Transverse colon (tissue), 4 donors: ENCODE measurements at regions not wholly inside any gene's neighbourhood (a gene's known extent, or its start where the extent isn't known, plus 50 kb on each side); places are given as distances from the start of the nearest gene placed in this dataset.

Experiments used
- POLR2A ChIP-seq: fragments of 450-650 bp; IDR thresholded peaks from one replicate; pipeline ENCODE4 v1.6.1; 2016; ENCODE audit warnings: antibody characterized with exemption, mild to moderate bottlenecking, moderate library complexity
- POLR2AphosphoS5 ChIP-seq, 3 donors: sonication (generic); formaldehyde crosslinking; IDR thresholded peaks; one replicate each; pipeline ENCODE4 v1.6.1; 2016; ENCODE audit warnings: antibody characterized with exemption in 3 of 3
- TF ChIP-seq, protein P1 (sequence below), 5 experiments: fragments of 200-600 bp in 3 of 5; fragments of 450-650 bp in 2 of 5; sonication (generic) in 3 of 5; IDR thresholded peaks; 1 replicate in 2 of 5; 2 replicates in 3 of 5; pipeline ENCODE4 v1.5.1; 2016 to 2017; ENCODE audit warnings: antibody characterized with exemption in 5 of 5, inconsistent platforms in 3 of 5, mild to moderate bottlenecking in 2 of 5, moderate library complexity in 1 of 5

DNA sequence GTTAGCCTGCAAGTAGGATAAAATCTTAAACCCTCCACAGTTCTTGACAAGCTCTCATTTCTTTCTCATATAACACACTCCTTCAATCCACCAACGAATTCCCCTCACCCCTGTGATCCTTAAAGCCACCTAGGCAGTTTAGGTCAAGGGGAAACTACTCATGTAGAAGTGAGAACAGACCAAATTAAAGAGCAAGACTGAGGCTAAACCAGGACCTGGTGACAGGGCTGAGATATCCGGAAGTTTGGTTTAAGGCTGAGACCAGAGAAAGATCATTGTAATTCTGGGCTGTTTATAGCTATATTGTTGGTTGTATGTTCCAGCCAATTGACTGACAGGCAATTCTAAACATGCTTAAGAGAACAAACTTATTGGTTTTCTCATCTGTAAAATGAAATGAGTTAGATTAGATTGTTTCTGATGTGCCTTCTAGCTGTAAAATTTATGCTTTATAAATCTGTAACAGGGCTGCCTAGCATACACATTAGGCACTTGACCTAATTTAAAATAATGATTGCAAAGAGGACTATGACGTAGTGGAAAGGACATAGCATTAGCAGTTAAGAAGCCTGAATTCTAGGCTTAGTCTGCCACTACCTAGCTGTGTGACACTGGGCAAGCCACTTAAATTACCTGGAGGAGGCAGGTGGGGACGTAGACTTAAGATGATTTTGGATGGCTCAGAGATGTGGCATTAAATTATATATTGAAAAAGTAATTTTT is 53.9 kb upstream of the PTGR2 start:
- no peak for TF ChIP-seq POLR2AphosphoS5 (IDR thresholded peaks at IDR 0.05)
- TF ChIP-seq, protein P1, sequence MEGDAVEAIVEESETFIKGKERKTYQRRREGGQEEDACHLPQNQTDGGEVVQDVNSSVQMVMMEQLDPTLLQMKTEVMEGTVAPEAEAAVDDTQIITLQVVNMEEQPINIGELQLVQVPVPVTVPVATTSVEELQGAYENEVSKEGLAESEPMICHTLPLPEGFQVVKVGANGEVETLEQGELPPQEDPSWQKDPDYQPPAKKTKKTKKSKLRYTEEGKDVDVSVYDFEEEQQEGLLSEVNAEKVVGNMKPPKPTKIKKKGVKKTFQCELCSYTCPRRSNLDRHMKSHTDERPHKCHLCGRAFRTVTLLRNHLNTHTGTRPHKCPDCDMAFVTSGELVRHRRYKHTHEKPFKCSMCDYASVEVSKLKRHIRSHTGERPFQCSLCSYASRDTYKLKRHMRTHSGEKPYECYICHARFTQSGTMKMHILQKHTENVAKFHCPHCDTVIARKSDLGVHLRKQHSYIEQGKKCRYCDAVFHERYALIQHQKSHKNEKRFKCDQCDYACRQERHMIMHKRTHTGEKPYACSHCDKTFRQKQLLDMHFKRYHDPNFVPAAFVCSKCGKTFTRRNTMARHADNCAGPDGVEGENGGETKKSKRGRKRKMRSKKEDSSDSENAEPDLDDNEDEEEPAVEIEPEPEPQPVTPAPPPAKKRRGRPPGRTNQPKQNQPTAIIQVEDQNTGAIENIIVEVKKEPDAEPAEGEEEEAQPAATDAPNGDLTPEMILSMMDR (IDR thresholded peaks at IDR 0.05), result no peak
- no peak for TF ChIP-seq POLR2A
